NCI-H2171 (cell line): ENCODE measurements at regions not wholly inside any gene's neighbourhood (a gene's known extent, or its start where the extent isn't known, plus 50 kb on each side); places are given as distances from the start of the nearest gene placed in this dataset.

Experiments used
- DNase-seq: peaks from one replicate; lab custom pipeline; 2025; lab: John Stamatoyannopoulos, UW

- no peak for DNase-seq
Measured at GRCh38 chr20:56060486-56060885, 55.2 kb upstream of the CBLN4 start.

GRCh38 chr20:56069016-56069415, 63.7 kb upstream of the CBLN4 start:
- no peak for DNase-seq

- DNase-seq: no peak
Measured at GRCh38 chr20:56072165-56072564, 66.8 kb upstream of the CBLN4 start.

DNA sequence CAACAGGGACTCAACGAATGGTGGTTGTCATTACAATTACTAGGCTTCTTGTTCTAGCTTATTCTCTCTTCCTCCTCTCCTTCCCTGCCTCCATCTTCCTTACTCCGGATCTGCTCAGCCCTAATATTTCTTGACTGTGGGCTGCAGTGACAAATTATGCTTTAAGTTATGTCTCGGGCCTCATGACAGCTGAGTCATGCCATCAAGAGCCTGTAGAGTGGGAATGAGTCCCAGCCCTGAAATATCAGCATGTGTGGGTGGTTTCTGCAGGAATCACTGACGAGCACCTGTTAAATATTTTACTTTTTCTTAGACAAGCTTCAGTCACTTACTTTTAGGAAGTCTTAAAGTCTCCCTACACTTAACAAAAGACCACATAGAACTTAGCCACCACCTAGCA, 83.1 kb upstream of the CBLN4 start:
- no peak for DNase-seq

DNA sequence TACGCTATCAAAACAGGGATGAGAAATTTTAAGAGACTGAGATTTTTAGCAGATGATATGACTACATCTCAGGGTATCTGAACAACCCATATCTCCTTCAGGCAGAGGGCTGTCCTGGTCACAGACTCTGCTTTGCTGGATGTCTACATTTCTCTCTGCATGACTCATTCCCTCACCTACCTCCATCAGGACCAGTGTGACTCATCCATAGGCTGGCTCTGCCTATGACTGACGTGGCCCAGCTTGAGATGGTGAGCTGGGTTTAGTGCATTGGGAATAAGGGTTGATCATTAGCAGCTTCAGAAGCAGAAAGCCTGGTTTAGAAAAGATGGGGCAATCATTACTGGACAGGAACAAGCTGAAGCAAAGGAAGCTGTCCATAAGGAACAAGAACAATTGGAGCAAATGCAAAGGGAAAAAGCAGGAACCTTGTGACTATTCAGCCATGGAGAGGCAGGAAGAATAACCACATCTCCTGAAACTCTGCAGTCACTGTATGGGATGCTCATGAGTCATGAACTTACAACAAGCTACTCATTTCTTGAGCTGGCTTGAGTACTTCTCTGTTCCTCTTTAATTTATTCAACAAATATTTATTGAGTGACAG, 86.4 kb upstream of the CBLN4 start:
- no peak for DNase-seq

DNA sequence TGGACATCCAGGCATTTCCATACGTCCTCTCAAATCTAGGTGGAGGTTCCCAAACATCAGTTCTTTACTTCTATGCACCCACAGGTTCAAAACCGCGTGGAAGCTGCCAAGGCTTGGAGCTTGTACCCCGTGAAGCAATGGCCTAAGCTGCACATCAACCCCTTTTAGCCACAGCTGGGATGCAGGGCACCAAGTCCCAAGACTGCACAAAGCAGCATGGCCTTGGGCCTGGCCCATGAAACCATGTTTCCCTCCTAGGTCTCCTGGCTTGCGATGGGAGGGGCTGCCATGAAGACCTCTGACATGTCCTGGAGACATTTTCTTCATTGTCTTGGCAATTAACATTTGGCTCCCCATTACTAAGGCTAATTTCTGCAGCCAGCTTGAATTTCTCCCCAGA, 88.9 kb upstream of the CBLN4 start:
- no peak for DNase-seq

DNA sequence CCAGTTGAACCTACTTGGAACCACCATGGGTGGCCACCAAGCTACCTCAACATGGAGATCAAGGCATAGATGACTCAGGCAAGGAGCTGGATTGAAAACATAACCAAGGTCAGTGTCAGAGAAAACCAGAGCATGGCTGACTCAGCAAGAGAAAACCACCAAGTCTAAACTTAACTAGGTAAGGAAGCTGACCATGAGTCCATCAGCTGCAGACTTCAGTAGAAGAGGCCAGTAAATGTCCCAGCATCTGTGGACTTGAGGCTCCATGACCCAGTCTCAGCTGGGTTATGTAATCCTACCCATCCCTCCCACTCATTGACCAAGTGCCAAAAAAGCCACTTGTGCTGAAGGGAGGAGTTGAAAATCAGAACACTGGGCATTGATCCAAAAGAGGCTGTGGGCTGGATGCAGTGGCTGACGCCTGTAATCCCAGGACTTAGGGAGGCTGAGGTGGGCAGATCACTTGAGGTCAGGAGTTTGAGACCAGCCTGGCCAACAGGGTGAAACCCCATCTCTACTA, 93.7 kb upstream of the CBLN4 start:
- no peak for DNase-seq

- no peak for DNase-seq
Measured at GRCh38 chr20:56111961-56112730, 106.8 kb upstream of the CBLN4 start.

DNA sequence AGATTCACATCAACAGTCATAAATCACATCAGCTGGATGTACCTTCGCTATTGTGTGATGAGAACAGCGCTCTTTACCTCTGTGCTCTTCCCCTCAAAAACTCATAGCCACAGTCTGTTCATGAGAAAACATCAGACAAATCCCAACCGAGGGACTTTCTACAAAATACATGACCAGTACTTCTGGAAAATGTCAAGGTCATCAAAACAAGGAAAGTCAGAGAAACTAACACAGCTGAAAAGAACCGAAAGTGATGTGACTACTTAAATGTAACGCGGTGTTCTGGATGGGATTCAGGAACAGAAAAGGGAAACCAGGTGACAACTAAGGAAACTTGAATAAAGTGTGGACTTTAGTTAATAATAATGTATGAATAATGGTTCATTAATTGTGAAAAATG, 112.0 kb upstream of the CBLN4 start:
- DNase-seq: no peak

DNA sequence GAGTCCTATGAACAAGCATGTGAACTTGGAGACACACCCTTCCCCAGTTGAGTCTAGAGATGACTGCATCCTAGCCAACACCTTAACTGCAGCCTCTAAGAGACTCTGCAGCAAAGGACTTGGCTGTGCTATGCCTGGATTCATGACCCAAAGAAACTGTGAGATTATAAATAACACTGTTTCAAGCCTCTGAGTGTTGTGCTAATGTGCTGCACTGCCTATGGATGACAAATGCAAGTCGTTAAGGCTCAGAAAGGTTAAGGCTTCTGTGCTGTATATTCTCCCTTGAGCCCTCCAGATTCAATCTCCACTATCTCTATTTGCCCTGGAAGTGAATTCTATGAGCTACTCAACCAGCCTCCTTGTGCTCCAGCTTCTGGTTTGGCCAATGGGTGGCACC, 116.5 kb upstream of the CBLN4 start:
- no peak for DNase-seq

GRCh38 chr20:56143759-56144158, 104.8 kb upstream of the MC3R start:
- no peak for DNase-seq

GRCh38 chr20:56151834-56152233, 96.7 kb upstream of the MC3R start:
- no peak for DNase-seq

GRCh38 chr20:56153926-56154325, 94.6 kb upstream of the MC3R start:
- no peak for DNase-seq

DNA sequence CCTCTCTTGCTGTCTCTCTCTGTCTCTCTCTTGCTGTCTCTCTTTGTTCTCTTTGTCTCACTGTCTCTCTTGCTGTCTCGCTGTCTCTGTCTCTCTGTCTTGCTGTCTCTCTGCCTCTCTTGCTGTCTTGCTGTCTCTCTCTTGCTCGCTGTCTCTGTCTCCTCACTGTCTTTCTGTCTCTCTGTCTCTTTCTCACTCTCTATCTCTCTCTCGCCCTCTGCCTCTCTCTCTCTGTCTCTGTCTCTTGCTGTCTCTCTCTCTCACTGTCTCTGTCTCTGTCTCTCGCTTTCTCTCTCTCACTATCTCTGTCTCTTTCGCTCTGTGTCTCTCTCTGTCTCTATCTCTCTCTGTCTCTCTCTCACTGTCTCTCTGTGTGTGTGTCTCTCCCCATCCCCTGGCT, 92.9 kb upstream of the MC3R start:
- no peak for DNase-seq

DNA sequence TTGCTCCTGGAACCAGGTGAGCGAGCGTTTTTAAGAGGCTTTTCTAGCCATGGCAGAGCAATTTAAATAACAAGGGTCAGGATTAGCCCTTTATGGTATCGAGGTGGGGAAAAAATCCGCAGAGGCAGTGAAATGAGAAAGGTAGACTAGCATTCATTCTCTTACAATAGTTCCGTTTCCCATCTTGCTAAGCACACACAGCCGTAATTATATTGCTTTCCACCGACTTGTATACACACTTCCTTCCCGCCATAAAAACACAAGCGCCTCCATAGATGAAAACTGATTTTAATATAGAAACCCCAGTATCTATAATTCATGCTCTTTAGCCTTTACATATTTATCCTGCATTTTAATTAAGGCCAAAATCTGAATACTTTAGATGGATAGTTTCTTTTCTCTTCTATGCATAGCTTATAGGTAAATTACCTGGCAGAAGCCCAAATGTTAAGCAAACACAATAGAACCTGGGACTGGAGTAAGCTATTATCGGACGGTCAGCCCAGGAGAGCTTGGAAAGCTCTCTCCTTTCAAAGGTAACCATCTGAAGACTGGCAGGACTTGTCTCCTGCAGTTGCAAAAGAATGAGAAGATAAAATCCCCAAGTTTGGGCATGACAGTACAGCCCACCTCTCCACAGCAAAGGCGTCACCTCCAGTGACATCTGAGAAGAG, 90.9 kb upstream of the MC3R start:
- no peak for DNase-seq

- no peak for DNase-seq
Measured at GRCh38 chr20:56158489-56158888, 90.0 kb upstream of the MC3R start.

DNA sequence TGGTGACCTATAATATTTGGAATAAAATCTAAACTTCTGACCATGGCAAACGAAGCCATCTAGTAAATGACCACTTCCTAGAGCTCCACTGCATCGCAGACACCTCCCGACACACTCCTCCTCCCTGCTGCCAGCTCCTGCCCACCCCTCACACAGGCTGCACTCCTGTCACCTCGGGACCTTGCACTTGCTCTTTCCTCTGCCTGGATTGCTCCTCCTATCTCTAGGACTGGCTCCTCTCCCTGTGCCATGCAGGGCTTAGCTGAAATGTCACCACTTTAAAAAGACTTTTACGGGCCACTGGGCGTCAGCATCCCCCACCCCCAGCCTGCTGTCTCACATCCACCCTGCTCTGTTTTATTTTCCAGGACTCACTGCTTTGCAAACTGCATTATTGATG, 87.6 kb upstream of the MC3R start:
- no peak for DNase-seq

DNA sequence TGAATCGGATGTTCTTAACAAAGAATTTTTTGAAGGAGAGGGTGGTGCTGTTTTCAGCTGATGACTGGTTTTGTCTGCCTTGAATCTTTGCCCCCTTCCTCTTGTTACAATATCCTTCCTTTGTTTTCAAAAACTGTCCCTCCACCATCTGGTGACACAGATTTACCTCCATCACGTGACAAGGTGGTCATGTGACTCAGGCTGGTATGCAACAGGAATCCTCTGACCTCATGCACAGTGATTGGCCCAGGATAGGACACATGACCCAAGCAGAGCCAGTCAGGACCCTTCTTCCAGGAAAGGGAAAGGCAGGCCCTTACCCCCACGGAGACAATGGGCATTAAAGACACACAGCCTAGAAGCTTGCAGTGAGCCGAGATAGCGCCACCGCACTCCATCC, 84.7 kb upstream of the MC3R start:
- DNase-seq: peak; percentile 64

DNA sequence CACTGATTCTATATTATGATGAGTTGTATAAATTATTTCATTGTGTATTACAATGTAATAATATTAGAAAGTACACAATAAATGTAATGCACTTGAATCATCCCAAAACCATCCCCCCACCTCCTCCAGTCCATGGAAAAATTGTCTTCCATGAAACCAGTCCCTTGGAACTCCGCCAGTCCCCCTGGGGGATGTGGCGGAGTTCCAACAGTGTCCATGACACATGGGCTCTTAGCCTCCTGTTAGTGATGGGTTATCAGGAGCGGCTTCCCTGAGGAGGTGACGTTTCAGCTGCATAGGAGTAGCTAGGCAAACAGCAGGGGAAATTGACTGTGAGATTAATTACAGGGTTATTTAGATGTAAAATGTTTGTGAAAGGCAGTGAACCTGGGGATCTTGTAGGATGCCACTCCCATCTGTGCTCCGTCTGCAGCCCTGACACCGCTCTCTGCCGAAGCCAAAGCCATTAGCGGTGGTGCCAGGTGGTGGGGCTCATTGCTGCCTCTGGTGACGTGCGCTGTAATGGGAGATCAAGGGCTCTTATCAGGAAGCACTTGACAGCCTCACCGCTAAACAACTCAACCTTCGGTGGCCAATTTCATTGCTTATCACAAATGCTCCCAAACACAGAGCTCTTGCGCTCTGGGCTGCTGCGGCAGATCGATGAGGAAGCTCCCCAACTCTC, 81.6 kb upstream of the MC3R start:
- peak; percentile 35 for DNase-seq

GRCh38 chr20:56171087-56172012, 77.2 kb upstream of the MC3R start:
- DNase-seq: no peak

GRCh38 chr20:56173438-56173837, 75.1 kb upstream of the MC3R start:
- no peak for DNase-seq

DNA sequence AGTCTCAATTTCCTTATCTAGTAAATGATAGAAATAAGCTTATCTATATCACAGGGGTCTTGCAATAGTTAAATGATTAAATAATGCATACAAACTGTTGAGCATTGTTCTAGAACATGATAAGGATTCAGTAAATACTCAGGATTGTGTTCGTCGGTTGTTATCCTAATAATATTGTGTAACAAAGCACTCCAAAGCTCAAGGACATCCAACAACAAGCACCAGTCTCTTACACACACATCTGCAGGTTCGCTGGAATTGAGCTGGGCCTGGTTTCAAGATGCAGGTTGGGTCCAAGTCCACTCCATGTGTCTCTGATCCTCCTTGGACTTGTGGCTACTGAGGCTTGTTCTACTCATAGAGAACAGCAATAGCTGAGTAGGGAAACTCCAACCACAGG, 74.1 kb upstream of the MC3R start:
- DNase-seq: no peak
